GM19438 (cell line): ENCODE measurements at regions not wholly inside any gene's neighbourhood (a gene's known extent, or its start where the extent isn't known, plus 50 kb on each side); places are given as distances from the start of the nearest gene placed in this dataset.

Source experiments
- ATAC-seq: cut with Tn5 transposase; IDR thresholded peaks from one replicate; pipeline ENCODE4 v1.9.1; 2021; ENCODE audit warnings: low read depth; ENCODE audit not compliant: unreplicated experiment

GRCh38 chr14:101097109-101097793 lies 193.7 kb upstream of the RTL1 start:
- no peak for ATAC-seq

- ATAC-seq: no peak
Measured at GRCh38 chr14:101098177-101098576, 194.7 kb upstream of the RTL1 start.

- ATAC-seq: no peak
Measured at GRCh38 chr14:101098641-101099040, 195.1 kb upstream of the RTL1 start.

GRCh38 chr14:101101456-101102056 lies 198.0 kb upstream of the RTL1 start:
- ATAC-seq: no peak

- no peak for ATAC-seq
Measured at GRCh38 chr14:101102875-101103274, 199.4 kb upstream of the RTL1 start.

- ATAC-seq: no peak
Measured at GRCh38 chr14:101103321-101103901, 199.9 kb upstream of the RTL1 start.

GRCh38 chr14:101104485-101104884 lies 201.0 kb upstream of the RTL1 start:
- ATAC-seq: no peak

GRCh38 chr14:101105045-101105444 lies 201.5 kb upstream of the RTL1 start:
- no peak for ATAC-seq

- no peak for ATAC-seq
Measured at GRCh38 chr14:101108579-101109346, 205.2 kb upstream of the RTL1 start.

- ATAC-seq: no peak
Measured at GRCh38 chr14:101109347-101109638, 205.8 kb upstream of the RTL1 start.

GRCh38 chr14:101109981-101110728 lies 206.6 kb upstream of the RTL1 start:
- no peak for ATAC-seq

GRCh38 chr14:101110729-101111619 lies 207.5 kb upstream of the RTL1 start:
- no peak for ATAC-seq

- ATAC-seq: no peak
Measured at GRCh38 chr14:101111620-101112290, 208.2 kb upstream of the RTL1 start.

GRCh38 chr14:101112351-101113107 lies 209.0 kb upstream of the RTL1 start:
- no peak for ATAC-seq

GRCh38 chr14:101113108-101113612 lies 209.6 kb upstream of the RTL1 start:
- ATAC-seq: no peak

- no peak for ATAC-seq
Measured at GRCh38 chr14:101113835-101114725, 210.6 kb upstream of the RTL1 start.

GRCh38 chr14:101114726-101115515 lies 211.4 kb upstream of the RTL1 start:
- ATAC-seq: no peak
